Psoas muscle (tissue), 7 donors: ENCODE measurements at regions not wholly inside any gene's neighbourhood (a gene's known extent, or its start where the extent isn't known, plus 50 kb on each side); places are given as distances from the start of the nearest gene placed in this dataset.

Experiments
- ATAC-seq, 4 donors: fragments of 200-7000 bp; cut with Tn5 transposase; one replicate each; pipeline ENCODE4 v1.9.1; 2020; ENCODE audit warnings: moderate library complexity in 3 of 4, mild to moderate bottlenecking in 2 of 4
- DNase-seq, 2 donors: peaks; one replicate each; pipeline ENCODE4 v3.0.0-alpha.2; 2020
- H3K27ac ChIP-seq: fragments of 200-600 bp; one replicate; pipeline ENCODE4 v1.8.0; 2022
- H3K27me3 ChIP-seq, 3 donors: fragments of 200-600 bp in 1 of 3; one replicate each; pipeline versions ENCODE4 v1.6.1 to v1.8.0; 2013 to 2022; ENCODE audit warnings: low read length in 2 of 3, mild to moderate bottlenecking in 2 of 3, moderate library complexity in 1 of 3; ENCODE audit not compliant: insufficient read depth in 3 of 3
- H3K36me3 ChIP-seq, 2 donors: fragments of 200-600 bp in 1 of 2; one replicate each; pipeline versions ENCODE4 v1.6.1 to v1.8.0; 2013 to 2022; ENCODE audit warnings: low read depth in 1 of 2, mild to moderate bottlenecking in 1 of 2, moderate library complexity in 1 of 2; ENCODE audit not compliant: insufficient read depth in 1 of 2
- H3K4me1 ChIP-seq: fragments of 200-600 bp; one replicate; pipeline ENCODE4 v1.8.0; 2022
- H3K4me3 ChIP-seq: fragments of 200-600 bp; one replicate; pipeline ENCODE4 v1.8.0; 2022; ENCODE audit warnings: mild to moderate bottlenecking
- H3K9me3 ChIP-seq: fragments of 200-600 bp; one replicate; pipeline ENCODE4 v1.8.0; 2022
- WGBS, 3 donors: extraction: QIAGEN DNeasy Blood & Tissue Kit; methylation state at CpG; one replicate each; pipeline versions ENCODE4 v1.1.6 to v1.1.7; 2013; 5-methylcytosine and 5-hydroxymethylcytosine counted together
- intact Hi-C, 2 donors: fragments of 100-400 bp; cut with DNase I; formaldehyde crosslinking; loops; one replicate each; pipeline versions ENCODE4 v1.11.0 to v1.14.2; 2022
- TF ChIP-seq, protein P1 (sequence below): fragments of 200-600 bp; IDR thresholded peaks from one replicate; pipeline ENCODE4 v1.8.0; 2022; ENCODE audit warnings: antibody characterized with exemption
- donor health status: healthy with polysubstance abuse.
- donor health status: DM: no; HTN: no; CAD: no; lungs with moderate emphysema.
- donor health status: Bipolar disorder and iron deficiency.
- donor health status: healthy.
- donor health status: DM: yes; HTN: yes; CAD: no.
- donor health status: DM: no; HTN: no; CAD: no.
- donor health status: DM: yes; HTN: yes; CAD: no.

DNA sequence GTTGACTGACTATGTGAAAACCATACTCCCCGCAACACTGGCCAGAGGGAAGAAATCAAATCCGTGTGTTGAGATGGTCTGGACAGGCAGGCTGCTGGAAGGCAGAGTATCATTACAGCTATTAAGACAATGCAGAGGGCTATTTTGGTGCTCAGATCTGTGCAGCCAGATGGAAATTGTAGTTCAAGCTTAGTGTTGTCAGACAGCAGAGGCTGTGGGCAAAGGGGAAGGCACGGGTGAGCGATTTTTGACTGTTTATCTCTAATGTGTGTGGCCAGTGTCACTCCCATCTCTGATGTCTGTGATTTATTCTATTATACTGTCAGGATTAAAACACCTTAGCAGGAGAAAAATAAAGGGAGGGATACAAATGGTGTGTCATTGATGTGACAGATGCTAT is 984.4 kb upstream of the WWC1 start:
- WGBS, 3 donors, result 62 to 81% (median 68%) methylated on average over 4 of the region's 4 CpGs
- Histone ChIP-seq H3K9me3 (no peaks in the 10 kb centered on the region), H3K27me3 (no peaks in the 10 kb centered on the region), H3K4me1 (no peaks in the 10 kb centered on the region), H3K4me3 (no peak overlapping the region), H3K27ac (no peak overlapping the region), H3K36me3 (no peaks in the 10 kb centered on the region)
- ATAC-seq (peak in 1 of 4 donors; percentile 53), DNase-seq (no peak)
- intact Hi-C loops, result no loop called here
- TF ChIP-seq, protein P1, sequence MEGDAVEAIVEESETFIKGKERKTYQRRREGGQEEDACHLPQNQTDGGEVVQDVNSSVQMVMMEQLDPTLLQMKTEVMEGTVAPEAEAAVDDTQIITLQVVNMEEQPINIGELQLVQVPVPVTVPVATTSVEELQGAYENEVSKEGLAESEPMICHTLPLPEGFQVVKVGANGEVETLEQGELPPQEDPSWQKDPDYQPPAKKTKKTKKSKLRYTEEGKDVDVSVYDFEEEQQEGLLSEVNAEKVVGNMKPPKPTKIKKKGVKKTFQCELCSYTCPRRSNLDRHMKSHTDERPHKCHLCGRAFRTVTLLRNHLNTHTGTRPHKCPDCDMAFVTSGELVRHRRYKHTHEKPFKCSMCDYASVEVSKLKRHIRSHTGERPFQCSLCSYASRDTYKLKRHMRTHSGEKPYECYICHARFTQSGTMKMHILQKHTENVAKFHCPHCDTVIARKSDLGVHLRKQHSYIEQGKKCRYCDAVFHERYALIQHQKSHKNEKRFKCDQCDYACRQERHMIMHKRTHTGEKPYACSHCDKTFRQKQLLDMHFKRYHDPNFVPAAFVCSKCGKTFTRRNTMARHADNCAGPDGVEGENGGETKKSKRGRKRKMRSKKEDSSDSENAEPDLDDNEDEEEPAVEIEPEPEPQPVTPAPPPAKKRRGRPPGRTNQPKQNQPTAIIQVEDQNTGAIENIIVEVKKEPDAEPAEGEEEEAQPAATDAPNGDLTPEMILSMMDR, result no peak

DNA sequence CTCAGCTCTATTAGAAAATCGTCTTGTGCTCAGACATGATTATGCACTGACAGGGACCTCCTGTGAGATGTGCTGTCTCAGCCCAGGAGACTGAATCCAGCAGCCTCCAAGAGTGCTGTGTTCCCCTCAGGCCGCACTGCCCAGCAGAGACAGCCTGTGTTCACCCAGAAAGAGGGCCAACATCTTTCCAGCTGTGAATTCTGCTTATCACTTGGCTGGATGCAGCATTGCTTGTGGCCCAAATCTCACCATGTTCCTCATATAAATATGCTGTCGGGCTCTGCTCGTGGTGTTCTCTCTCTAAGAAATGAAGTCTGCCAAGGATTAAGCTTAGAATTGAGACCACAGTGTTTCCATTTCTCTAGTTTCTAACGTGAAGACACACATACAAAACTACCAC is 983.0 kb upstream of the WWC1 start:
- no peaks in the 10 kb centered on the region for H3K9me3 ChIP-seq
- no peaks in the 10 kb centered on the region for H3K36me3 ChIP-seq
- no peak overlapping the region for H3K27ac ChIP-seq
- no peaks in the 10 kb centered on the region for H3K4me1 ChIP-seq
- intact Hi-C loops, result no loop called here
- 76 to 82% (median 82%) methylated on average over 5 of the region's 5 CpGs for WGBS, 3 donors
- TF ChIP-seq, protein P1, result no peak
- H3K4me3 ChIP-seq, result no peak overlapping the region
- no peak for ATAC-seq
- DNase-seq, result no peak
- H3K27me3 ChIP-seq, result no peaks in the 10 kb centered on the region

DNA sequence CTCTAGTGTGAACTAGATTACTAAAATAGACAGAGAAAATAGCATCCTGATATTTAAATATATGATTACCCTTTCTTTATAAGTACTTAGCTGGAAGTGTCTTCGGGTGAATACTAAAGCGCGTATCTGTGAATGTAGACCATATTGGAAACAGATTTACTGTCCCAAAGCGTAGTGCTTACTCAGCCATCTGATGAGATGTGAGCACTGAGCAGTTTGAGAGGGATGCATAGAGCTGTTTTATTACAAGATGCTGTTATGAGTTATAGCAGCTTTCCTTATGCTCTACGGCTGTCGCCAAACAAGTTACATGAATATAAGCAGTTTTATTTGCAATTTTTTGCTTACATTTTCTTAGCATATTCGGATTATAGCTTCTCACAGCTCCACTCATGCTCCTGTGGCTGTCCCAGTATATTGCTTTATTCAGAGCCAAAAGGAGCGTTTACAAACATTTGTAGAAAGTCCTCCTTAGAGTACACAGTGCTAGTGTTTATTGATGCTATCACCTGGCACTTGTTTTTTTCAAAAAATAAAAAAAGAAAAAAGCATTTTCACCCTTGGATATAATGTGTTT is 981.4 kb upstream of the WWC1 start:
- Histone ChIP-seq H3K36me3 (no peaks in the 10 kb centered on the region), H3K27ac (no peak overlapping the region), H3K9me3 (no peaks in the 10 kb centered on the region), H3K4me1 (no peaks in the 10 kb centered on the region), H3K4me3 (no peak overlapping the region), H3K27me3 (no peaks in the 10 kb centered on the region)
- ATAC-seq (no peak), DNase-seq (no peak)
- WGBS, 3 donors, result 82 to 85% (median 85%) methylated on average over 8 of the region's 8 CpGs
- TF ChIP-seq, protein P1, result no peak
- intact Hi-C loops, result no loop called here

DNA sequence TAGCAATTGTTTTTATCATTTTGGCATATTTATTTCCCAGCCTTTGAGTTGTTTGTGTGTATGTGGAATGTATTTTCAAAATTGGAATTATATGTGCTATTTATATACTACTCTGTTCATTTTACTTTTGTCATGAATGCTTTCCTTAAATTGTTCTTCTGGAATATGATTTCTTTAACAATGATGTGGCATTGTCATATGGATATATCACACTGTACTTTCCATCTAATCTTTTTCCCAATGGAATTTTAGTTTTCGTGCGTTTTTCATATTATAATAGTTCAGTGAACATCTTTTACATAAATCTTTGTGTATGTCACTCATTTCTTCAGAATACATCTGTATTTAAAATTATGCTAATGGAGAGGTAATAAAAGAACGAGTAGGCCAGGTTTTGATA is 980.1 kb upstream of the WWC1 start:
- ATAC-seq (no peak), DNase-seq (no peak)
- intact Hi-C loops, result no loop called here
- H3K4me1 ChIP-seq, result no peaks in the 10 kb centered on the region
- no peaks in the 10 kb centered on the region for H3K27me3 ChIP-seq
- H3K27ac ChIP-seq, result no peak overlapping the region
- 73 to 84% (median 77%) methylated on average over 3 of the region's 3 CpGs for WGBS, 3 donors
- no peak overlapping the region for H3K4me3 ChIP-seq
- TF ChIP-seq, protein P1, result no peak
- H3K36me3 ChIP-seq, result no peaks in the 10 kb centered on the region
- no peaks in the 10 kb centered on the region for H3K9me3 ChIP-seq

DNA sequence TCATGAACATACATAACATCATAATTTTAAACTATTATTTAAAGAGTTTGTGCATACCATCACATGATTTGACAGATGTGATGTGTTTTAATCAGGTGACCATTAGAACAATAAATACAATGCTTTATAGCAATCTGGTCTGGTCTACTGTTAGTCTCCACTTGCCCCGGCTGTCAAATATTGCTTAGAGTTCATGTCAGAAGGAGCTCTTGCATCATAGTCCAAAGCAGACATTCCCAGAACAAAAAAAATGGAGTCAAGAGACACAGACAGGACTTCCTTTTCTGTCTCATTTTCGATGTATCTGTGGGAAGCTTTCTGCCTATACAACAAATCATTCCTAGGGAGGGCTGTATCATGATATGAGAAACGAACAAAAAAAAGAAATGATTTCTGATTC is 979.2 kb upstream of the WWC1 start:
- TF ChIP-seq, protein P1, result no peak
- no peak for ATAC-seq
- Histone ChIP-seq H3K36me3 (no peaks in the 10 kb centered on the region), H3K27me3 (no peaks in the 10 kb centered on the region), H3K4me1 (no peaks in the 10 kb centered on the region), H3K4me3 (no peak overlapping the region), H3K27ac (no peak overlapping the region), H3K9me3 (no peaks in the 10 kb centered on the region)
- WGBS, 3 donors, result 70 to 73% (median 73%) methylated on average over 3 of the region's 3 CpGs
- intact Hi-C loops, result no loop called here
- no peak for DNase-seq
